AG09309 (cell line): ENCODE measurements at regions not wholly inside any gene's neighbourhood (a gene's known extent, or its start where the extent isn't known, plus 50 kb on each side); places are given as distances from the start of the nearest gene placed in this dataset.

Source experiments
- DNase-seq: peaks from one replicate; pipeline ENCODE4 v3.0.0-alpha.2; 2010; ENCODE audit warnings: low read depth
- H3K4me3 ChIP-seq: 2 replicates; pipeline ENCODE4 v1.5.1; 2011; ENCODE audit warnings: mild to moderate bottlenecking, low read depth, low read length, moderate library complexity; ENCODE audit not compliant: control insufficient read depth
- TF ChIP-seq, protein P1 (sequence below): IDR thresholded peaks from 2 replicates; pipeline ENCODE4 v1.5.1; 2011; ENCODE audit warnings: mild to moderate bottlenecking, low read depth, low read length, inconsistent platforms; ENCODE audit not compliant: insufficient read depth, control insufficient read depth; ENCODE audit errors: missing control alignments

DNA sequence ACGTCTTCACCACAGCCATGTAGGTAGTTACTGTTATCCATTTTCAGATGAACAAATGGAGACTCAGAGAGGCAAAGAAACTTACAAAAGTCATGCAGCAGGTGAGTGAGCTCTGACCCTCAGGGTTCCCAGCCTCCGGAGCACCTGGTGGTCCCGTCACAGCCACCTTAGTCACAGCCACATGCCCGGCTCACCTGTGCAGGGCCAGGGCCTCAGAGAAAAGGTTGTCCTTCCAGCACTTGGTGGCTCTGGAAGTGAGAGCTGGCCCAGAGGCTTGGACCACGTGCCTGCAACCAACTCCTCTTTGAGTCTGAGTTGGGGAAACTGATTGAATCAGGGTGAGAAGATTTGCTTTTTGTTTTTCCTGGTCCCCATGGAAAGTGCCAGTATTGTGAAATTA is 189.3 kb downstream of the GLI2 start:
- TF ChIP-seq, protein P1, sequence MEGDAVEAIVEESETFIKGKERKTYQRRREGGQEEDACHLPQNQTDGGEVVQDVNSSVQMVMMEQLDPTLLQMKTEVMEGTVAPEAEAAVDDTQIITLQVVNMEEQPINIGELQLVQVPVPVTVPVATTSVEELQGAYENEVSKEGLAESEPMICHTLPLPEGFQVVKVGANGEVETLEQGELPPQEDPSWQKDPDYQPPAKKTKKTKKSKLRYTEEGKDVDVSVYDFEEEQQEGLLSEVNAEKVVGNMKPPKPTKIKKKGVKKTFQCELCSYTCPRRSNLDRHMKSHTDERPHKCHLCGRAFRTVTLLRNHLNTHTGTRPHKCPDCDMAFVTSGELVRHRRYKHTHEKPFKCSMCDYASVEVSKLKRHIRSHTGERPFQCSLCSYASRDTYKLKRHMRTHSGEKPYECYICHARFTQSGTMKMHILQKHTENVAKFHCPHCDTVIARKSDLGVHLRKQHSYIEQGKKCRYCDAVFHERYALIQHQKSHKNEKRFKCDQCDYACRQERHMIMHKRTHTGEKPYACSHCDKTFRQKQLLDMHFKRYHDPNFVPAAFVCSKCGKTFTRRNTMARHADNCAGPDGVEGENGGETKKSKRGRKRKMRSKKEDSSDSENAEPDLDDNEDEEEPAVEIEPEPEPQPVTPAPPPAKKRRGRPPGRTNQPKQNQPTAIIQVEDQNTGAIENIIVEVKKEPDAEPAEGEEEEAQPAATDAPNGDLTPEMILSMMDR = no peak
- no peak overlapping the region for H3K4me3 ChIP-seq
- DNase-seq = no peak

DNA sequence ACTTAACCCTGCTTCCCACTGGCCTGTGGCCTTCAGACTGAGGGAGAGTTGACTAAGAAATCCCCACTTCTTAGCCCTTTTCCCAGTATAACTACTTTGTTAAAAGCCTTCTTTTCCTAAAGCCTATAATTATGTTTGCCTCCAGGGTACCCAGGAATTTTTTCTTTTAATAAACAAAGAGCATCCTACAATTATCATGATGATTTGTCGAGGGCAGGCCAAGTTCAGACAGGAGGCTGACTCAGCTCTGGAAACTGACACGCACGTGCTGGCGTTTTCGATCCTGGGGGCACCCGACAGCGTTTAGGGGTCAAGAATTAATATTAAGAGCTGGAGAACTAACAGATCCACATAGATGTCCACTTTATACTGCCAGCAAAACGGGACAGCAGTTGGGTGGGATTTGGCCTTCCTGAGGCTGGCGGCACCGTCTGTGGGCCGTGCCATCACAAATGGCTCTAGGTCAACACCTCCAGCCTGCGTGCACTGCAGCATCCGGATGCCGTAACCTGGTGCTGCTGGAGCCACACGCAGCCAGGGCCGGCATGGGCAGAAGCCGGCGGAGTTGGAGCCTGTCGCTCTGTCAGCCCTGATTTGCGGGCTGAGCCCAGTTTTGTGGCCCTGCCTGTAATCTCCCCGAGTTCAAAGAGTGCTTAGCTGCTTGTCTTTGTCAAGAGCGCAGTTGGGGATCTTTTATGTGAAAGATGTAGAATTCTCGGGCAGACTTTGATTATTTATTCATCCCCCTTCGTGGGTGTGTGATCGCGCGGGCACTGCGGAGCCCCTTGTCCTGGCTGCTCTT is 191.0 kb downstream of the GLI2 start:
- no peak overlapping the region for H3K4me3 ChIP-seq
- no peak for DNase-seq

DNA sequence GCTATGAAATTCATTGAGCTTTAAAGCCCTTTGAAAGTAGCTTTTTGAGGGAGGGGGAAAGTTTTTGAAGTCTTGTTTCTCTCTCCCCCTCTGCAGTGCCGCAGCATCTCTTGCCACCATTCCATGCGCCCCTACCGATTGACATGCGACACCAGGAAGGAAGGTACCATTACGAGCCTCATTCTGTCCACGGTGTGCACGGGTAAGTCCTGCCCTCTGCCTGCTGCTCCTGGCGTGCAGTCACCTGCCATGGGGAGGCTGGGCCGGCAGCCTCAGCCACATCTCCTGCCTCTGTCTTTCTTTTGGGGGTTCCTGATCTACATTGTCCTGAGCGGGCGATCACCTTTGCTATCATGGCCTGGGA is 191.6 kb downstream of the GLI2 start:
- H3K4me3 ChIP-seq = no peak overlapping the region
- no peak for DNase-seq
- TF ChIP-seq, protein P1 = no peak

More for the DNA sequence above, 191.0 kb downstream of the GLI2 start:
- TF ChIP-seq, protein P1 = no peak

DNA sequence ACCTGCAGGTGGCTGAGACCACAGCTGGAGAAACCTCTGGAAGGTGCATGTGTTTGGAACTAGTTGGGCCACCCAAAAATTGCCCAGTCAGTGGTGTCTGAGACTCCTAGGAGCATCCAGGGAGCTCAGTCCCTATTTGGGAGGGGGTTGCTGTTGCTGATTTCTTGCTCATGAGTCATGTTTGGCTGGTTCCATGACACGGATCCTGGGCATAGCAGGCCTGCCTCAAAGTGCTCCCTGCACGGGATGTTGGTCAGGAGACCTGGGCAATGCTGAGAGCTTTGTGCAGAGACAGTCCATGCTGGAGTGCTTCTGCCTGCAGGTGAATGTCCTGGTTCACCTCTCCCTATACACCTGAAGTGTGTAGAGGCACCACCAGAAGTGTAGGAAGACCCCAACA is 194.2 kb downstream of the GLI2 start:
- TF ChIP-seq, protein P1 = no peak
- DNase-seq = no peak
- no peak overlapping the region for H3K4me3 ChIP-seq

DNA sequence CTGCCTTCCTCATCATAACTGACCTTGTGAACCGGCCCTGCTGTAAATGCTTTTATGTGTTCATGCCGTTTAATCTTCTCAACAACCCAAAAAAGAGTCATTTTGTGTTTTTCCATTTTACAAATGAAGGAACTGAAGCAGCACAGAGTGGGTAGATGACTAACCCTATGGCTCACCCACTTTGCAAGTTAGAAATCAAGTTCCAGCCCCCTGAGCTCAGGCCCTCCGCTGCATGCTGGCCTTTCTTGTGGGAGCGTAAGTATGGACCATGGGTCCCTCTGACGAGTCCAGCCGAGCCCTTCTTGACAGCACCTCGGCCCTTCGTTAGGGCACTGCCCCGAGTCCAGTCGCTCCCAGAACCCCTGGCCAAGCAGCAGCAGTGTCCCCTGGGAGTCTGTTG is 194.6 kb downstream of the GLI2 start:
- TF ChIP-seq, protein P1 = no peak
- no peak for DNase-seq

DNA sequence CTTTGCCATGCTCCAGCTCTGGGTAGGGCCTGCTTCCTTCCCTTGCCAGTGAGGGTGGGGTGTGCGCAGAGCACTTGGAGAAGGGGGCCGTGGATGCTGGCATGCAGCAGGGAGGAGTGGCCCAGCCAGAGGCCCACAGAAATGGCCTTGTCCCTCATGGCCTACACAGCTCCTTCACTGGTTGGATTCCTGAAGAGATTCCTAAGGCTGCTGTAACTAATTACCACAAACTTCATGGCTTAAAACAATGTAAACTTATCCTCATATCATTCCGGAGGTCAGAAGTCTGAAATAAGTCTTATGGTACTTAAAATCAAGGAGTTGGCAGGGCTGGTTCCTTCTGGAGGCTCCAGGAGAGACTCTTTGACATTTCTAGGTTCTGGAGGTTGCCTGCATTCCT is 195.2 kb downstream of the GLI2 start:
- no peak for DNase-seq
- TF ChIP-seq, protein P1 = no peak

More for the DNA sequence above, 194.6 kb downstream of the GLI2 start:
- no peak overlapping the region for H3K4me3 ChIP-seq

More for the DNA sequence above, 195.2 kb downstream of the GLI2 start:
- H3K4me3 ChIP-seq = no peak overlapping the region
